ENCODE measurements at regions not wholly inside any gene's neighbourhood (a gene's known extent, or its start where the extent isn't known, plus 50 kb on each side); places are given as distances from the start of the nearest gene placed in this dataset.

DNA sequence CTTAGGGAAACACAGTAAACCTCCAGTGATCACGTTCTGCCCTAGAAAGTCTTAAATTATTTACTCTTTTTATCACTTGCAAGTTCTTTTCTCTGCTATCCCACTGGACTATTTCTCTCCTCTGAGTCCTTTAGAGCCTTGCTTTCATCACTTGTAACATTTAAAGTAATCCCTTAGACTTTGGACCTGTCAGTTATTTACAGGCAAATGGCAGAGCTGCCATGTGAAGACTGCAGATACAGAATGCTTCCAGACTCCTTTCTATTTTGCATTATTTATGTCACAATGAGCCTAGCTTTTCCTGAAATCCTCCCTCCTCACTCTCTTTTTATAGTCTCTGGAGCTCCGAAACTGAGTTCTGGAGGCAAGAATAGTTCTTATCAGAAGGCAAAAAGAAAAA, 325.6 kb upstream of the TRIB2 start:
- Histone ChIP-seq H3K9me3 (ENCODE audit: control insufficient read depth in 1 of 2, low read length in 2 of 2) (no peaks in the 10 kb centered on the region), H3K4me3 (ENCODE audit: low read length in 2 of 2) (no peak overlapping the region), H3K27me3 (ENCODE audit: insufficient read depth, low read length) (no peaks in the 10 kb centered on the region), H3K4me1 (ENCODE audit: insufficient read depth, low read length) (no peaks in the 10 kb centered on the region), H3K27ac (ENCODE audit: low read depth, low read length) (no peak overlapping the region), H3K36me3 (ENCODE audit: insufficient read depth, low read length) (no peaks in the 10 kb centered on the region)
- no peaks in the 10 kb centered on the region for H3K36me3 Mint-ChIP-seq
- no peaks in the 10 kb centered on the region for H3K9me3 Mint-ChIP-seq
- intact Hi-C loops (cut with micrococcal nuclease) = no loop called here
- ChIA-PET POLR2A (ENCODE audit: partially characterized antibody) (no interaction called here), CTCF (ENCODE audit: partially characterized antibody) (no interaction called here)
- H3K27me3 Mint-ChIP-seq = peaks cover 0 to 5% of the 10 kb centered on the region in 2 donors
- no peak overlapping the region for H3K4me3 Mint-ChIP-seq
- no peak for DNase-seq
- peaks cover 0 to 6% (median 3%) of the 10 kb centered on the region in 4 donors for H3K4me1 Mint-ChIP-seq
- H3K27ac Mint-ChIP-seq = no peak overlapping the region

DNA sequence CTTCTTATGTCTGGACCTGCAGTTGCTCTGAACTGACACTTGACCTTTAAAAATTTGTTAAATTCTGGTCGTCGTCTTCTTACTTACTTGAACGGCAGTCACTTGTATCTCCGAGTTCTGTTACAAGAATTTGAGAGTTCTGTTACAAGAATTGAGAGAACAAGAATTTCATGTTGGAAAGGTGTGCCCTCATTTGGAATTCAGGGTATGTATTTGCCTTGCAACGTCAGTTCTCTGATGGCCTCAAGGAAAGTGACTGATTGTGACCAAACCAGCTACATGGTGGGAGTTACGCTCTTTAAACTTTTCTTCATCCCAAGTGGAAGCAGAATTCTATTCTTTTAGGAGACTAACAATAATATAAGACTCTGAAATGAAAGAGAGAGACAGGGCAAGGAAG, 320.0 kb upstream of the TRIB2 start:
- Mint-ChIP-seq H3K27me3 (no peaks in the 10 kb centered on the region), H3K27ac (no peak overlapping the region), H3K36me3 (no peaks in the 10 kb centered on the region), H3K9me3 (no peaks in the 10 kb centered on the region), H3K4me1 (peaks cover 0 to 6% (median 3%) of the 10 kb centered on the region in 4 donors), H3K4me3 (no peak overlapping the region)
- no peak for DNase-seq
- H3K4me3 ChIP-seq (ENCODE audit: low read length in 2 of 2) = no peak overlapping the region
- H3K27me3 ChIP-seq (ENCODE audit: insufficient read depth, low read length) = no peaks in the 10 kb centered on the region
- POLR2A ChIA-PET (ENCODE audit: partially characterized antibody) = no interaction called here
- intact Hi-C loops (cut with micrococcal nuclease) = no loop called here
- no peak overlapping the region for H3K27ac ChIP-seq (ENCODE audit: low read depth, low read length)
- H3K36me3 ChIP-seq (ENCODE audit: insufficient read depth, low read length) = no peaks in the 10 kb centered on the region
- H3K9me3 ChIP-seq (ENCODE audit: control insufficient read depth in 1 of 2, low read length in 2 of 2) = no peaks in the 10 kb centered on the region
- no peaks in the 10 kb centered on the region for H3K4me1 ChIP-seq (ENCODE audit: insufficient read depth, low read length)
- CTCF ChIA-PET (ENCODE audit: partially characterized antibody) = interaction anchor here (1.8 kb wide), 1 partner anchor 320 kb away, joined by 6 read pairs; the partner anchor contains the start of gene TRIB2

DNA sequence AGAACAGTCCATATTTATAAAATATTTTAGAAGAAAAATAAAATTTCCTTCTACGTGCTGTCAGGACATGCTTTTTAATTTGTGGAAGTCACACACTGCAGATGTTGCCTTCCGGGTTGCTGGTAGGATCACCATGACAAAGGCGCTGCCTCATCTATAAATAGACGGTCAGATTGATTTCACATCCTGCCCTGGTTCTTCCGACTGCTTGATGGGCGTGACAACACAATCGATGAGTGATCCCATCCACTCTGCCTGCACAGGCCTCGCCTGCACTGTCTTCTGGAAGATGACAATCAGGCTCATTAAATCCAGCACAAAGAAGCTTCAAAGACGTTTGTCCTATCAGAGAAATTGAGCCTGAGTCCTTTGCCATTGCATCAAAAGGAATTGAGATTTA, 318.9 kb upstream of the TRIB2 start:
- ChIA-PET CTCF (ENCODE audit: partially characterized antibody) (interaction anchor here (1.8 kb wide), 1 partner anchor 319 kb away, joined by 6 read pairs; the partner anchor contains the start of gene TRIB2), POLR2A (ENCODE audit: partially characterized antibody) (no interaction called here)
- no peak for DNase-seq
- Histone ChIP-seq H3K27ac (ENCODE audit: low read depth, low read length) (no peak overlapping the region), H3K27me3 (ENCODE audit: insufficient read depth, low read length) (no peaks in the 10 kb centered on the region), H3K36me3 (ENCODE audit: insufficient read depth, low read length) (no peaks in the 10 kb centered on the region), H3K4me1 (ENCODE audit: insufficient read depth, low read length) (no peaks in the 10 kb centered on the region), H3K9me3 (ENCODE audit: control insufficient read depth in 1 of 2, low read length in 2 of 2) (no peaks in the 10 kb centered on the region), H3K4me3 (ENCODE audit: low read length in 2 of 2) (no peak overlapping the region)
- Mint-ChIP-seq H3K4me3 (peak overlapping the region in 2 of 8 donors; percentile 44 to 56), H3K9me3 (peaks cover 0 to 5% (median 0%) of the 10 kb centered on the region in 8 donors), H3K27me3 (no peaks in the 10 kb centered on the region), H3K27ac (no peak overlapping the region), H3K36me3 (peaks cover 0 to 3% of the 10 kb centered on the region in 2 donors), H3K4me1 (peaks cover 0 to 6% (median 3%) of the 10 kb centered on the region in 4 donors)
- intact Hi-C loops (cut with micrococcal nuclease) = no loop called here

DNA sequence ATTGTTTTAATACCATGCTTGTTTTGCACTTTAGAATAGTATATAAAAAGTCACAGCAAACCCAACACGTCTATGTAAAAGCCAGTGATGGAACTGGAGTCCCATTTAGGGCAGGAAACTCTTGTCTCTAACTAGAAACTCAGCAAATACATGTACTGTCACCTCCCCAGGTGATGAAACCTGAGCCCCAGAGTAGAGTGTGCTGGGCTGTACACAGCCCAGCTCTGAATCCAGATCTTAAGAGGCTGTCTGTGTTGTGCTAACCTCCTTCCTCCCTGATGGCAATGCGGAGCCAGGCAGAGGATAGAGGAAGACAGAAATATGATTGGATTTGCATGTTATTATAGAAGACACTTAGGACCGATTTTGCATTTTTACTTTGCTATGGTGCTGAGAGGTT, 317.5 kb upstream of the TRIB2 start:
- Mint-ChIP-seq H3K36me3 (peaks cover 0 to 10% of the 10 kb centered on the region in 2 donors), H3K9me3 (peaks cover 0 to 8% (median 2%) of the 10 kb centered on the region in 8 donors), H3K4me3 (no peak overlapping the region), H3K4me1 (peaks cover 0 to 6% (median 2%) of the 10 kb centered on the region in 4 donors), H3K27me3 (no peaks in the 10 kb centered on the region), H3K27ac (no peak overlapping the region)
- no peak overlapping the region for H3K4me3 ChIP-seq (ENCODE audit: low read length in 2 of 2)
- intact Hi-C loops (cut with micrococcal nuclease) = no loop called here
- H3K9me3 ChIP-seq (ENCODE audit: control insufficient read depth in 1 of 2, low read length in 2 of 2) = no peaks in the 10 kb centered on the region
- CTCF ChIA-PET (ENCODE audit: partially characterized antibody) = no interaction called here
- H3K27ac ChIP-seq (ENCODE audit: low read depth, low read length) = no peak overlapping the region
- no peak for DNase-seq
- H3K27me3 ChIP-seq (ENCODE audit: insufficient read depth, low read length) = no peaks in the 10 kb centered on the region
- POLR2A ChIA-PET (ENCODE audit: partially characterized antibody) = no interaction called here
- H3K36me3 ChIP-seq (ENCODE audit: insufficient read depth, low read length) = no peaks in the 10 kb centered on the region
- H3K4me1 ChIP-seq (ENCODE audit: insufficient read depth, low read length) = no peaks in the 10 kb centered on the region

DNA sequence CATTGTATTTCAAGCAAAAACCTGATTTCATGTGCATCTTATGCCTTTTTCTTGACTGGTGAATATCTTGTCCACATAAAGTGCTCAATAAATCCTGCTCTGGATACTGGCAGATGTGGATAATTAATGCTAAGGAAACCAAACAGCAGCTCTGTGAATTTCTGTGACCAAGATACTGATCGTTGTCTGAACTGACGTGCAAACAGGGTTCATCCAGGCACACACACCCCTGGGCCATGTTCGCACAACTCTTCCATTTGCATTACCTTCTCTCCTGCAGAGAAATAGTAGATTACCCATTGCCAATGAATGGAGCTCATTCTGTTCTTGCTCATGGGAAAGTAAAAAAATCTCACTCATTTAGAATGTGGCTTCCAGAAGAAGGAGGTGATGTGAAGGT, 316.2 kb upstream of the TRIB2 start:
- Histone ChIP-seq H3K4me3 (ENCODE audit: low read length in 2 of 2) (no peak overlapping the region), H3K27ac (ENCODE audit: low read depth, low read length) (no peak overlapping the region), H3K27me3 (ENCODE audit: insufficient read depth, low read length) (no peaks in the 10 kb centered on the region), H3K36me3 (ENCODE audit: insufficient read depth, low read length) (no peaks in the 10 kb centered on the region), H3K9me3 (ENCODE audit: control insufficient read depth in 1 of 2, low read length in 2 of 2) (no peaks in the 10 kb centered on the region), H3K4me1 (ENCODE audit: insufficient read depth, low read length) (no peaks in the 10 kb centered on the region)
- H3K27ac Mint-ChIP-seq = no peak overlapping the region
- no peak overlapping the region for H3K4me3 Mint-ChIP-seq
- ChIA-PET POLR2A (ENCODE audit: partially characterized antibody) (no interaction called here), CTCF (ENCODE audit: partially characterized antibody) (no interaction called here)
- no peaks in the 10 kb centered on the region for H3K27me3 Mint-ChIP-seq
- H3K9me3 Mint-ChIP-seq = peaks cover 0 to 8% (median 2%) of the 10 kb centered on the region in 8 donors
- peaks cover 0 to 10% of the 10 kb centered on the region in 2 donors for H3K36me3 Mint-ChIP-seq
- DNase-seq = no peak
- intact Hi-C loops (cut with micrococcal nuclease) = no loop called here
- no peaks in the 10 kb centered on the region for H3K4me1 Mint-ChIP-seq

DNA sequence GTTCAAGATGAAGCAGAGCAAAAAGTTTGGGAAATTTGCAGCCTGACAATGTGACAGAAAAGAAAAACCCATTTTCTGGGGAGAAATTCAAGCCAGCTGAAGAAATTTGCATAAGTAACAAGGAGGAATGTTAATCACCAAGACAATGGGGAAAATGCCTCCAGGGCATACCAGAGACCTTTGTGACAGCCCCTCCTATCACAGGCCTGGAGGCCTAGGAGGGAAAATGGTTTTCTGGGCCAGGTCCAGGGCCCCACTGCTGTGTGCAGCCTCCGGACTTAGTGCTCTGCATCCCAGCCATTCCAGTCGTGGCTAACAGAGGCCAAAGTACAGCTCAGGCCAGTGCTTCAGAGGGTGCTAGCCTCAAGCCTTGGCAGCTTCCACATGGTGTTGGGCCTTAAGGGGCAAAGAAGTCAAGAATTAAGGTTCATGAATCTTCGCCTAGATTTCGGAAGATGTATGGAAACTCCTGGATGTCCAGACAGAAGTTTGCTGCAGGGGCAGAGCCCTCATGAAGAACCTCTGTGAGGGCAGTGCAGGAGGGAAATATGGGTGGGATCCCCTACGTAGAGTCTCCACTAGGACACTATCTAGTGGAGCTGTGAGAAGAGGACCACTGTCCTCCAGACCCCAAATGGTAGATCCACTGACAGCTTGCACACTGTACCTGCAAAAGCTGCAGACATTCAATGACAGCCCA, 314.1 kb upstream of the TRIB2 start:
- H3K36me3 ChIP-seq (ENCODE audit: insufficient read depth, low read length) = no peaks in the 10 kb centered on the region
- ChIA-PET CTCF (ENCODE audit: partially characterized antibody) (no interaction called here), POLR2A (ENCODE audit: partially characterized antibody) (no interaction called here)
- no peak overlapping the region for H3K4me3 ChIP-seq (ENCODE audit: low read length in 2 of 2)
- no peak overlapping the region for H3K27ac ChIP-seq (ENCODE audit: low read depth, low read length)
- Mint-ChIP-seq H3K4me3 (no peak overlapping the region), H3K27me3 (peaks cover 0 to 1% of the 10 kb centered on the region in 2 donors), H3K4me1 (no peaks in the 10 kb centered on the region), H3K27ac (no peak overlapping the region), H3K9me3 (peaks cover 0 to 8% (median 2%) of the 10 kb centered on the region in 8 donors), H3K36me3 (peaks cover 0 to 10% of the 10 kb centered on the region in 2 donors)
- intact Hi-C loops (cut with micrococcal nuclease) = no loop called here
- no peaks in the 10 kb centered on the region for H3K9me3 ChIP-seq (ENCODE audit: control insufficient read depth in 1 of 2, low read length in 2 of 2)
- no peaks in the 10 kb centered on the region for H3K4me1 ChIP-seq (ENCODE audit: insufficient read depth, low read length)
- H3K27me3 ChIP-seq (ENCODE audit: insufficient read depth, low read length) = no peaks in the 10 kb centered on the region
- no peak for DNase-seq

DNA sequence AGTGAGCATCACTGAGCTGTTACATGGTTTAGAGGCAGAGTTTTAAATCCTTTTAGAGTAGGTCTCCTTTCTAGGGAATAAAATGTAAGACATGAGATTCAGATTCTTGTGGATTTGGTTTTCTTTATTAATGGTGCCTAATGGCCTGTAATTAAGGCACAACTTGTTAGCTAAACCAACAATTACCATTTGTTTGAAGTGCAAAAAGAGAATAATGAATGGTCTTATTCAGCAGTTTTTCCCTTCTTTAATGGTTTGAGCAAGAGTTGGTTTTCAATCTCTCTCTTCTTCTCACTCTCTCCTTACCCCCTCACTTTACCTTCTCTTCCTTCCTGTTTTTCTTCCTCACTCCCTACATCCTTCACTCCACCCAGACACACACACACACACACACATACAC, 312.2 kb upstream of the TRIB2 start:
- H3K9me3 Mint-ChIP-seq = peaks cover 0 to 8% (median 2%) of the 10 kb centered on the region in 8 donors
- no peaks in the 10 kb centered on the region for H3K36me3 ChIP-seq (ENCODE audit: insufficient read depth, low read length)
- no peak overlapping the region for H3K27ac Mint-ChIP-seq
- H3K4me1 Mint-ChIP-seq = no peaks in the 10 kb centered on the region
- H3K27ac ChIP-seq (ENCODE audit: low read depth, low read length) = no peak overlapping the region
- peaks cover 0 to 10% of the 10 kb centered on the region in 2 donors for H3K36me3 Mint-ChIP-seq
- H3K4me3 ChIP-seq (ENCODE audit: low read length in 2 of 2) = no peak overlapping the region
- ChIA-PET POLR2A (ENCODE audit: partially characterized antibody) (no interaction called here), CTCF (ENCODE audit: partially characterized antibody) (interaction anchor here (1.2 kb wide), 1 partner anchor 312 kb away, joined by 4 read pairs; the partner anchor contains the start of gene TRIB2)
- no peaks in the 10 kb centered on the region for H3K4me1 ChIP-seq (ENCODE audit: insufficient read depth, low read length)
- no peak overlapping the region for H3K4me3 Mint-ChIP-seq
- no peaks in the 10 kb centered on the region for H3K27me3 ChIP-seq (ENCODE audit: insufficient read depth, low read length)
- H3K9me3 ChIP-seq (ENCODE audit: control insufficient read depth in 1 of 2, low read length in 2 of 2) = no peaks in the 10 kb centered on the region
- intact Hi-C loops (cut with micrococcal nuclease) = no loop called here
- peaks cover 0 to 1% of the 10 kb centered on the region in 2 donors for H3K27me3 Mint-ChIP-seq
- DNase-seq = no peak

Measured in CD4-positive, alpha-beta memory T cell (primary cell).